Stimulated activated naive CD8-positive, alpha-beta T cell treated with anti-CD3 and anti-CD28 coated beads, Interleukin-15, Interleukin-2, amounts not matched to agents 100 U/mL and 50 U/mL, for 24 hours (primary cell): ENCODE measurements at regions not wholly inside any gene's neighbourhood (a gene's known extent, or its start where the extent isn't known, plus 50 kb on each side); places are given as distances from the start of the nearest gene placed in this dataset.
A peak's percentile ranks its signal among the peaks of the same experiment; 100 is the strongest.

Experiments
- ATAC-seq: fragments of 150-1000 bp; cut with Tn5 transposase; one replicate; pipeline ENCODE4 v1.10.0; 2021
- DNase-seq: peaks from one replicate; pipeline ENCODE4 v3.0.0; 2021

- DNase-seq (no peak), ATAC-seq (peak; percentile 81)
These were observed 113.1 kb downstream of the ICOS start for GRCh38 chr2:204049635-204050034.

GRCh38 chr2:204050681-204051080 is 114.1 kb downstream of the ICOS start:
- DNase-seq, result no peak
- ATAC-seq, result no peak

DNA sequence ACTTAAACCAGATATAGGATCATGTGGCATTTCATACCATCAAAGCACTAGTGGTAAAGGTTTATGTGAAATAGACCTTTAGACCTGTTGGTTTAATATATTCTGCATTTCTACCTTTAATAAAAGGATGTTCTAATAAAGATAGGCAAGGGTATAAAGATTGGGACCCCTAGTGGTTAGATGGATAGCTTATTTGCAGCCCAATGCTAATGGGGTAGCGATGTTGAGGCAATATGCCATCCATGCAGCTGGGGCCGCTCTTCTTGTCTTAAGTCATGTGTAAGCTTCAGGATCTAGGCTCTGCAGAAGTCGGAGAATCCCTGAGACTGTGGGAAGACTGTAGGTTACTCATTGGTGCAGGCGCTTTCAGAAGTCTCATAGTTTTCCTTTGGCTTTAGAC is 114.9 kb downstream of the ICOS start:
- DNase-seq (no peak), ATAC-seq (no peak)

GRCh38 chr2:204051984-204052556 is 115.5 kb downstream of the ICOS start:
- ATAC-seq, result no peak
- no peak for DNase-seq

- no peak for ATAC-seq
These were observed 122.5 kb downstream of the ICOS start for GRCh38 chr2:204059016-204059415.

GRCh38 chr2:204060841-204061240 is 124.3 kb downstream of the ICOS start:
- no peak for ATAC-seq
- no peak for DNase-seq

More at GRCh38 chr2:204059016-204059415, 122.5 kb downstream of the ICOS start:
- no peak for DNase-seq

DNA sequence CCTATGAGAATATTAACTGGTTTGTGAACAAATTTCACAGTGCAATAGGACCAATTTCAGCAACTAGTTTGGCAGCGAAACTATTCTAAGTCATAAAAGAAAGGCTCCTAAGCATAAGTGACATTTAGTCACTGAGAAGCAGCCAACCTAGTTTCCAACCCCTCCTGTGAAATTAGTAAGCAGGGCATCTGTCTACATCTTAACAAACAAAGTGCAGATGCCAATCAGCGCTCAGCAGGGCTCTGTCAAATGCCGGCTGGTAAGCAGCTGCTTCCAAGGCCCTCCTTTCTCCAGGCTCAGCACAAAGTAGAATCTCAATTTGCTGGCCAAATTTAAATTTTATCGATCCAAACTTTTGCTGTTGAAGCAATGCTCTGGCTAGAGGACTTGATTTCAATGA is 124.7 kb downstream of the ICOS start:
- ATAC-seq (no peak), DNase-seq (no peak)

DNA sequence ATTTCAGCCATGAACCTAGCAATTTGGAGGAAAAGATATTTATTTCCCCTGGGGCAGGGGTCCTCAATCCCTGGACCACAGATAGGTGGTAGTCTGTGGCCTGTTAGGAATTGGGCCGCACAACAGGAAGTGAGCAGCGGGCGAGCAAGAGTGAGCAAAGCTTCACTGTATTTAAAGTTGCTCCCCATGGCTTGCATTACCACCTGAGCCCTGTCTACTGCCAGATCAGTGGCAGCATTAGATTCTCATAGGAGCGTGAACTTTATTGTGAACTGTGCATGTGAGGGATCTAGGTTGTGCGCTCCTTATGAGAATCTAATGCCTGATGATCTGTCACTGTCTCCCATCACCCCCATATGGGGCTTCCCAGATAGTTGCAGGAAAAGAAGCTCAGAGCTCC is 127.6 kb downstream of the ICOS start:
- ATAC-seq, result no peak

DNA sequence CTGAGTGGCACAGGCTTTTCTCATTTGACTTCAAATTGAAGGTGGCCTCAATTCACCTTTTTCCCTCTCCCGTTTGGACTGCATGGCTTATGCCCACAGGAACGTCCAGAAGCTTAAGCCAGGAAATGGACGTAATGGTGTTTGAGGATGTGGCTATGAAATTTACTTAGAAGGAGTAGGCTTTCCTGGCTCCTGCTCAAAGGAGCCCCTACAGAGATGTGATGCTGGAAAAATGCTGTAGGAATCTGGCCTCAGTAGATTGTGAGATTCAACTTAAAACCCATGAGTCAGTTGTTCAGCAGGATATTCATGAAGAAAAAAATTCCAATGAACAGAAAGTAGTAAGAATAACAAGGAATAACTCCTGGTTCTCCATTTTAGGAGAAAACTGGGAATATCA is 129.0 kb downstream of the ICOS start:
- ATAC-seq (no peak), DNase-seq (no peak)

More for the DNA sequence above, 127.6 kb downstream of the ICOS start:
- no peak for DNase-seq

DNA sequence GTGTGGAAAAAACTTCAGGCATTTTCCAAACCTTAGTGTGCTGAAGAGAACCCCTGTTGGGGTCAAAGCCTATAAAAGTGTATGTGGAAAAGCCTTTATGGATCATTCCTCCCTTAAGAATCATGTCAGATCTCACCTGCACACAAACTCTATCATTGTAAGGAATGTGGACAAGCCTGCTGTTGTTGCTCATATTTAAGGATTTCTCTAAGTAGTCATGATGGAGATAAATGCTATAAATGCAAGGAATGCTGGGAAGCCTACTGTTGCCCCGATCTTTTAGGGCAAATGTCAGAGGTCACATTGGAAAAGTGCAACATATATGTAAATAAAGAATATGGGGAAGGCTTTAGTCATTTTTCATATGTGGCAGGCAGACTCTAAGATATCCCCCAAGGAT is 129.5 kb downstream of the ICOS start:
- ATAC-seq (no peak), DNase-seq (no peak)

- ATAC-seq (no peak), DNase-seq (no peak)
These were observed 133.2 kb downstream of the ICOS start for GRCh38 chr2:204069804-204070203.

DNA sequence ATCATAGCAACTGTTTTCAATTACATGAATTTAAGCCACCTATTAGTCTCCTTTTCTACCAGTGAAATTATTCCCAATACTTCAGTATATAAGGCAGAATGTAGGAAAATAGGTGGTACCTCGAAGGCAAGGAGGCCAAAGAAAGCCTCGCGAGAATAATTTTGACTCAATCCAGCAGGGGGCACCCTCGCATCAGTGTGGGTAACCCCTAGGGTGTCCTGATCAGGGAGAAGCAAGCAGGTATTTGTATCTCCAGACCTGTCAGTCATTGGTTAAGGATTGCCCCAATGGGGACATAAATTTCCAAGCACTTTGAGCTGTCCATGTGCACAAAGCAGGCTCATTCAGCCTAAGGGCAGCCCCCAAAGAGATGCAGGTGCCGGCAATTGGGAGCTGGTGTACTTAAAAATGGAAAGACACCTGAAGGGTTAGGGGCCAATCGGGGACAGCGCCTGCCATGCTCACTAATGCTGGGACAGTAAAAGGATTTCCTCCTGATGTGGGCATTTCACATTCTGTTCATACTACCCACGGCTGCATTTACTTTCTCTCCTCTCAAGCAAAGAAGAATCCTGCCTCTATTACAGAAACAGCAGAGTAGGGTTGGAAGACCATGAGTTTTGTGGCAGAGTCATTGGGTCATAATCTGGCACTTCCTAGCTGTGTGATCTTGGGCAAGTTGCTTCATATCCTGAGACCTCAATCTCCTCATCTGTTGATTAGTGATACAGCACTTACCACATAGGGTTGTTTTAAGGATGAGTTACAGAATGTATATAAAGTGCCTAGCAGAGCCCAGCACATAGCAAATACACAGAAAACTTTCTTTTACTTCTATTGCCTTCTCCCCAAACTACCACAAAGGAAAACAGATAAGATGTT is 136.1 kb downstream of the ICOS start:
- peak; percentile 80 for DNase-seq
- peak; percentile 81 for ATAC-seq

DNA sequence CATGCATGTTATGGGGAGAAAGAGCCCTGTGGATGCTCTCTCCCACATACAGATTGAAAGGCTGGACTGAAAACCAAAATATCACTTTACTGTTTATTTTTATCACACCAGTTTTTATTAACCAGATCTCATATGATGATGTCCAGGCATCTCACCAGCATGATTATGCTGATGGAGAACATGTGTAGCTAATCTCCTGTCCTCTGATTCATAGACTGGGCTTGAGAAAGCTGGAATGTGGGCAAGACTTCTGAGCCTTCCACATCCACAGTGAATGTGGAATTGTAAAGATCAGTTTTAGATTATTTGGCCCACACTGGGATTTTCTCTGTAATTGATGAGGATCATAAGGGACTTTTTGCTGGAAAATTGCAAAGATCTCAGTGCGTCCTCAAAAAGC is 137.9 kb downstream of the ICOS start:
- ATAC-seq (no peak), DNase-seq (no peak)

GRCh38 chr2:204078003-204078698 is 141.6 kb downstream of the ICOS start:
- ATAC-seq (no peak), DNase-seq (no peak)

GRCh38 chr2:204081487-204082425 is 145.2 kb downstream of the ICOS start:
- DNase-seq (no peak), ATAC-seq (no peak)

DNA sequence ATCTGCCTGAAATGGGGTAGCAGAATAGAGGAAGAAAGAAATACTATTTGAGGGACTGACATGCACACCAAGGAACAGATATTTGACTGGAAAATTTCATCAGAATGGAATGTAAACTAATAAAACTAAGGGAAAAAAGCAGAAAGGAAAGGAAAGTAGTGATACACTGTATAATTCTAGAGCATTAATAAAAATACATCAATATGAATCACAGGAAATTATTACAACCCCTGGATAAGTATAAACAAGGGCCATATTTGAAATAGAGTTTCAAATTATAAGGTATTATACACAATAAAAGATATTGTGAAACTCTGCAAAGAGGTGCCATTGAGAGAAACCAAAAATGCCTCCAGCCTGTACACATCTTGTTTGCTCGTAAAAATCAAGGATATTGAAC is 149.6 kb downstream of the ICOS start:
- no peak for DNase-seq
- ATAC-seq, result no peak

DNA sequence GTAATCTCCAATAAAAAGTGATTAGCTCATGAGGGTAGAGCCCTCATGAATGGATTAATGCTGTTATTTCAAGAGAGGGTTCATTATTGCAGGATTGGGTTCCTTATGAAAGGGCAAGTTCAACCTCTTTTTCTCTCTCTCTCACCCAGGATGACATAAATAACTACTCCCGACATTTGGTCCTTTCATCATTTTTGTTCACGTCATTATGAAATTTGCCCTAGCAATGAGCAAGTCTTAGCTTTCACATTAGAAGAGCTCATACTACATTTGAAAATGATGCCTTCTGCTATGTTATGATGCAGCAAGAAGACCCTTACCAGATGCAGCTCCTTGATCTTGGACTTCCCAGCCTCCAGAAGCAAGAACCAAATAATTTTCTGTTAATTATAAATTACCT is 152.5 kb downstream of the ICOS start:
- DNase-seq, result no peak
- ATAC-seq, result no peak

DNA sequence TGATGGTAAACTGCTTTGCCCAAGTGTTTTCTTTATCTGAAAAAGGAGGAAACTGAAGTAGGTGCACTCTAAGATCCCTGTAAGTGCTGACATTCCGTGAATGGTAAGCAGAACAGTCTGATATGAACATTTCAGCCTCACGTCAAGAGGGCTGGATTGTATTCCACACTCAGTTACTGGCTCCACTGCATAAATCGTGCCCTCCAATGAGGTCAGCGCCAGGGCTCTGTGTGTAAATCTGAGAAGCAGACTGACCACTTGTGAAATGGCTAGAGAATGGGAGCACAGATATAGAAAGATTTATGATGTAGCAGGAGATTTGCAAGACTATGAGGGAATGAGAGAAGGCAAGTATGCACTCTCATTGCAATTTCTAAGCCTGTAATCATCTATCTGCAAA is 153.0 kb downstream of the ICOS start:
- DNase-seq (no peak), ATAC-seq (no peak)

DNA sequence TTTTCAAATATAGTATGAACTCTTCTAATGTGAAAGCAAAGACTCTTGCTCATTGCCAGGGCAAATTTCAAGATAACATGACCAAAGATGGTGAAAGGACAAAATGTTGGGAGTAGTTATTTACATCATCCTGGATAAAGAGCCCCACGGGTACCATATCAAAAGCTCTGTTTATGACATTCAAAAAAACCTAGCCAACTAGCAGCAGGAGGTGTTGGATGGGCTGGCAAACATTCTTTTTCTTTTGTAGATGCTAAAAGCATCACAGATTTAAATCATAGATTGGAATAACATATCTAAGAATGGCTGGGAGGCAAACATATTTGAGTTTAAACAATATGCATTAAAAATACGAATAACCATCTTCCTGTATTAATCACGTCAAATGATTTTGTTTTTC is 153.5 kb downstream of the ICOS start:
- DNase-seq, result no peak
- no peak for ATAC-seq

DNA sequence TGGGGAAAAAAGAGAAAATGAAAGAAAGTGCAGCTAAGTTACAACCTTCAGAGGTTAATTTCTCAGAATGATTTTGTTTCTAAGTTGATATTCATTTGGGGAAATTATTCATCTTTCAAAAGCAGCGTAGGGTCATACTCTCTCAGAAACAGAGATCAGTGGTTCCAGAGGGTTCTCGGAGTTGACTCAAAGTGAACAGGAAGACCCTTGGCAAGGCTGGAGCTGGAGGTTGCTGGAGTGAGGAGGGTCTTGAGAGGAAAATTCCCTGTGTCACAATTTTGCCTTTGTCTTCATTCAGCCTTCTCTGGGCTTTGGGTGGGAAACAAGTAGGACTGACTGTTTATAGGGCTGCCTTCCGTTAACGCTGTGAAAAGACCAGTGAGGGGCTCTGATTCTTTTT is 168.2 kb downstream of the ICOS start:
- peak; percentile 54 for ATAC-seq
- peak; percentile 10 for DNase-seq

DNA sequence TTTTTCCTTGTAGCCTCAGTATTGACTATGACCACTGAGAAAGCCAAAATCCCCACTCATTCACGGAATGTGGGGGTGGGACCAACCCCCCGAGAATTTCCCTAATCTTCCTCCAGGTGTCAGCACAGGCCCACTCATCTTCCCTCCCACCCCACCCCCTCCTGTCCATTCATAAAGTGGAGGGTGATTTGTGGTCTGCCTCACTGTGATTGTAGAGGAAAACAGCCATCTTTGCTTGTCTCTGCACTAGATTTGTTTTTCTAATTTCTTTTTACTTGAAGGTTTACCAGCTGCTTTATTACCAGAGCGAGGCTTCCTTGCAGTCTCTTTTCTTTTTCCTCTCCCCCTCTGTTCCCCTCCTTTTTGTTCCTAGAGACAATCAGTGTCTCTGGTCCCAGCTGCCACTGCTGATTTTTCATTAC is 171.8 kb downstream of the ICOS start:
- DNase-seq (peak; percentile 57), ATAC-seq (peak; percentile 34)

GRCh38 chr2:204108781-204109295 is 172.3 kb downstream of the ICOS start:
- ATAC-seq (peak; percentile 48), DNase-seq (peak; percentile 41)
